ENCODE measurements at regions not wholly inside any gene's neighbourhood (a gene's known extent, or its start where the extent isn't known, plus 50 kb on each side); places are given as distances from the start of the nearest gene placed in this dataset.
"Not testable (repeated sequence)": the region's sequence is repeated elsewhere in the genome, so short reads cannot be mapped to it uniquely, and the experiment has no call there.

DNA sequence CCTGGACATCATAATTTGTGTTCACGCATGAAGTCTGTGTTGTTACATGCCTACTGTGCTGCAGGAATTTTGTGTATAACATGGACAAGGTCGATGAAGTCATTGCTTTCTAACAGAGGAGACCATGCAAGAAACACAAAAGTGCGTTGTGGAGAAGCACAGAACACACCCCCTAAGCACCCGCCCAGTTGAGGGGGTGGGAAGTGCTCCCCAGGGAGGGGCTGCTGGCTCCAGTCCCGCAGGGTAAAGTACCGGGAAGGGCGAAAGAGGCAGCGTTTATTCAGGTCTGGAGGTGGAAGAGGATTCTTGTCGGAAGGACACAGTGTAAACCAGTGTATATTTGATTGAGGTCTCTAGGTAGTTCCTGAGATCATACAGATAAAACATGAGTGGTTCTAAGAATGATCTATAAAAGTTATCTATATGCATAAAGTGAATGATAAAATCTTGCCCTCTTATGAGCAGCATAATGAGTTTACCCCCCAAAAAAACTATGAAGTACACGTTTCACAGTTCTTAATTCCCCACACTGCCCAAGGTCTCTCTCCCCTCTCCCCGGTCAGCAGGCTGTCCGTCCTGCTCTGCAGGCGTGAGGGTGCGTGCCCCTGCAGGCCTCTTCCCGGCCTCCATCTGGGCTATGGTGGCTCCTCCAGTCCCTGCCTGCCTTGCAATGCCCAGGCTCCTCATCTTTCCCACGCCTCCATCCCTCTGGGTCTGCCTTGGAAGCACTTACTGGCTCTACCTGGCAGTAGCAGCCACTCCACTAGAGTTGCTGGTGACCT, 159.7 kb downstream of the THBS2 start:
- Mint-ChIP-seq H3K4me3 (ENCODE audit: unreplicated experiment) (no peak overlapping the region), H3K36me3 (ENCODE audit: insufficient read depth, unreplicated experiment) (no peaks in the 10 kb centered on the region), H3K27ac (ENCODE audit: low read depth, unreplicated experiment) (no peak overlapping the region), H3K4me1 (ENCODE audit: insufficient read depth, unreplicated experiment) (no peaks in the 10 kb centered on the region), H3K9me3 (ENCODE audit: unreplicated experiment) (peaks cover 12% of the 10 kb centered on the region), H3K27me3 (ENCODE audit: insufficient read depth, unreplicated experiment) (no peaks in the 10 kb centered on the region)
- POLR2A ChIA-PET: no interaction called here
- CTCF ChIA-PET: no interaction called here
- no TSS peak for BruUV-seq (replicated peaks)
- intact Hi-C loops (cut with micrococcal nuclease): no loop called here
- TF ChIP-seq, protein P1, sequence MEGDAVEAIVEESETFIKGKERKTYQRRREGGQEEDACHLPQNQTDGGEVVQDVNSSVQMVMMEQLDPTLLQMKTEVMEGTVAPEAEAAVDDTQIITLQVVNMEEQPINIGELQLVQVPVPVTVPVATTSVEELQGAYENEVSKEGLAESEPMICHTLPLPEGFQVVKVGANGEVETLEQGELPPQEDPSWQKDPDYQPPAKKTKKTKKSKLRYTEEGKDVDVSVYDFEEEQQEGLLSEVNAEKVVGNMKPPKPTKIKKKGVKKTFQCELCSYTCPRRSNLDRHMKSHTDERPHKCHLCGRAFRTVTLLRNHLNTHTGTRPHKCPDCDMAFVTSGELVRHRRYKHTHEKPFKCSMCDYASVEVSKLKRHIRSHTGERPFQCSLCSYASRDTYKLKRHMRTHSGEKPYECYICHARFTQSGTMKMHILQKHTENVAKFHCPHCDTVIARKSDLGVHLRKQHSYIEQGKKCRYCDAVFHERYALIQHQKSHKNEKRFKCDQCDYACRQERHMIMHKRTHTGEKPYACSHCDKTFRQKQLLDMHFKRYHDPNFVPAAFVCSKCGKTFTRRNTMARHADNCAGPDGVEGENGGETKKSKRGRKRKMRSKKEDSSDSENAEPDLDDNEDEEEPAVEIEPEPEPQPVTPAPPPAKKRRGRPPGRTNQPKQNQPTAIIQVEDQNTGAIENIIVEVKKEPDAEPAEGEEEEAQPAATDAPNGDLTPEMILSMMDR (IDR thresholded peaks at IDR 0.05; ENCODE audit: unreplicated experiment): no peak
- no peak for DNase-seq (ENCODE audit: unreplicated experiment)

DNA sequence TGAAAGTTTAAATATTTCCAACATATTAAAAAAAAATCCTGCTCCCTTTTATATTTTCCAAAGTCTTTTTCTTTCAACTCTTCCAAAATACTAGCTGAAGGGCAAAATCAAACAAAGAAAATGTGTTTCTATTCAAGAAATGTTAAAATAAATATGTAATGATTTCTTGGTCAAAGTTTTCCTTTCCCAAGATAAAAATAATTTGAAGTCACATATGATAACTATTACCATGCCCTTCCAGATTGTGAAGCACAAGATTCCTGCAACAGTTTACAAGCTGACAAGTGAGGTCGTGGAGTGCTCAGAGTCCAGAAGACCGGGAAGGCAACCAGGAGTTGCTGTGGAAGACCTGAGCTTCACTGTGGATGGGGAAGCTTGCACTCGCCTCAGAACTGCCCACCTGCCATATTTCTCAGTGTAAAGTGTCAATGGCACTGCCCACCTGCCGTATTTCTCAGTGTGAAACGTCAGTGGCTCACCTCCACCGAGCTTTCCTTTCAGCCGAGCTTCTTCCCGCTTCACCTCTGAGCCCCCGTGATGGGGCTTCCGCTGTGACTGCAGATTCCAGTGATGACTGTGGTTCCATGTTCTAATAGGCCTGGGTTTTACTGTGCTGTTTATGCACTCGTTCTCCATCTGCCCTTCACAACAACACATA, 160.5 kb downstream of the THBS2 start:
- peaks cover 16% of the 10 kb centered on the region for H3K9me3 Mint-ChIP-seq (ENCODE audit: unreplicated experiment)
- ChIA-PET POLR2A (no interaction called here), CTCF (interaction anchor here (0.6 to 0.8 kb wide), 2 partner anchors 21 to 22 kb away, joined by 3 read pairs; no protein-coding TSS in a partner anchor)
- no peaks in the 10 kb centered on the region for H3K36me3 Mint-ChIP-seq (ENCODE audit: insufficient read depth, unreplicated experiment)
- TF ChIP-seq, protein P1 (IDR thresholded peaks at IDR 0.05; ENCODE audit: unreplicated experiment): no peak
- H3K27ac Mint-ChIP-seq (ENCODE audit: low read depth, unreplicated experiment): no peak overlapping the region
- no peak overlapping the region for H3K4me3 Mint-ChIP-seq (ENCODE audit: unreplicated experiment)
- no peaks in the 10 kb centered on the region for H3K27me3 Mint-ChIP-seq (ENCODE audit: insufficient read depth, unreplicated experiment)
- intact Hi-C loops (cut with micrococcal nuclease): no loop called here
- BruUV-seq (replicated peaks): no TSS peak
- H3K4me1 Mint-ChIP-seq (ENCODE audit: insufficient read depth, unreplicated experiment): no peaks in the 10 kb centered on the region
- DNase-seq (ENCODE audit: unreplicated experiment): no peak

DNA sequence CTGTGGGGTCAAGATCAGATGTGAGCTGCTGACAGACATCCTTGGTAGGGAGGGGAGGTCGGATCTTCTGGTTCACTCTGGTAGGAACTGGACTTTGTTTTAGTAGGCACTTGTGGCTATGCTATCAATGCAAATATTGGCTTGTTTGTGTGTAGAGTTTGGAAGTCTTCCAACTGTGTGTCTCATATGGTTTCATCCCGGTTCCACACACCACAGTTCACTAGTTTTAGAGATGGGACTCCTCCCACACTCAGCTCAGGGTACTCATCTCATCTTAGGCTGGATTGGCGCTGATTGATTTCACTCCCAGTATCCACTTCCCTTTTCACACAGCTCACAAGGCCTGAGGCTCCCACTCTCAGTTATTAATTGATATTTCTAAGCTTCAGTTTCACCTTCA, 161.3 kb downstream of the THBS2 start:
- TF ChIP-seq, protein P1 (IDR thresholded peaks at IDR 0.05; ENCODE audit: unreplicated experiment): no peak
- no peaks in the 10 kb centered on the region for H3K36me3 Mint-ChIP-seq (ENCODE audit: insufficient read depth, unreplicated experiment)
- H3K9me3 Mint-ChIP-seq (ENCODE audit: unreplicated experiment): peaks cover 16% of the 10 kb centered on the region
- DNase-seq (ENCODE audit: unreplicated experiment): no peak
- CTCF ChIA-PET: interaction anchor here (0.6 to 0.8 kb wide), 2 partner anchors 22 to 122 kb away, joined by 3 read pairs; no protein-coding TSS in a partner anchor
- H3K27me3 Mint-ChIP-seq (ENCODE audit: insufficient read depth, unreplicated experiment): no peaks in the 10 kb centered on the region
- POLR2A ChIA-PET: interaction anchor here (0.6 kb wide), 1 partner anchor 28 kb away, joined by 3 read pairs; no protein-coding TSS in a partner anchor
- H3K27ac Mint-ChIP-seq (ENCODE audit: low read depth, unreplicated experiment): no peak overlapping the region
- H3K4me1 Mint-ChIP-seq (ENCODE audit: insufficient read depth, unreplicated experiment): no peaks in the 10 kb centered on the region
- no peak overlapping the region for H3K4me3 Mint-ChIP-seq (ENCODE audit: unreplicated experiment)
- no TSS peak for BruUV-seq (replicated peaks)
- intact Hi-C loops (cut with micrococcal nuclease): no loop called here

DNA sequence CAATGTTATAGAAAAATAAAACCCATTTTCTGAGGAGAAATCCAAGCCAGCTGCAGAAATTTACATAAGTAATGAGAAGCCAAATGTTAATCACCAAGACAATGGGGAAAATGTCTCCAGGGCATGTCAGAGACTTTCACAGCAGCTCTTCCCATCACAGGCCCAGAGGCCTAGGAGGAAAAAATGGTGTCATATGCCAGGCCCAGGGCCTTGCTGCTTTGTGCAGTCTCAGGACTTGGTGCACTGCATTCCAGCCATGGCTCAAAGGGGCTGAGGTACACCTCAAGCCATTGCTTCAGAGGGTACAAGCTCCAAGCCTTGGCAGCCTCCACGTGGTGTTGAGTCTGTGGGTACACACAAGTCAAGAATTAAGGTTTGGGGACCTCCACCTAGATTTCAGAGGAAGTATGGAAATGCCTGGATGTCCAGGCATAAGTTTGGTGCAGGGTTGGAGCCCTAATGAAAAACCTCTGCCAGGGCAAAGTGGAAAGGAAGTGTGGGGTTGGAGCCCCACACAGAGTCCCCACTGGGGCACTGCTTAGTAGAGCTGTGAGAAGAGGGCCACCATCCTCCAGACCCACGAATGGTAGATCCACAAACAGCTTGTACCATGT, 163.0 kb downstream of the THBS2 start:
- H3K27me3 Mint-ChIP-seq (ENCODE audit: insufficient read depth, unreplicated experiment); DNase-seq (ENCODE audit: unreplicated experiment); intact Hi-C loops (cut with micrococcal nuclease); POLR2A ChIA-PET; H3K4me1 Mint-ChIP-seq (ENCODE audit: insufficient read depth, unreplicated experiment); BruUV-seq (replicated peaks); H3K27ac Mint-ChIP-seq (ENCODE audit: low read depth, unreplicated experiment); H3K4me3 Mint-ChIP-seq (ENCODE audit: unreplicated experiment); H3K36me3 Mint-ChIP-seq (ENCODE audit: insufficient read depth, unreplicated experiment): not testable (repeated sequence)
- peaks cover 16% of the 10 kb centered on the region for H3K9me3 Mint-ChIP-seq (ENCODE audit: unreplicated experiment)
- CTCF ChIA-PET: interaction anchor here (1.0 kb wide), 1 partner anchor 9 kb away, joined by 3 read pairs; no protein-coding TSS in a partner anchor

All from MCF 10A (cell line).